ENCODE measurements at regions not wholly inside any gene's neighbourhood (a gene's known extent, or its start where the extent isn't known, plus 50 kb on each side); places are given as distances from the start of the nearest gene placed in this dataset.

- TF ChIP-seq, protein P1, sequence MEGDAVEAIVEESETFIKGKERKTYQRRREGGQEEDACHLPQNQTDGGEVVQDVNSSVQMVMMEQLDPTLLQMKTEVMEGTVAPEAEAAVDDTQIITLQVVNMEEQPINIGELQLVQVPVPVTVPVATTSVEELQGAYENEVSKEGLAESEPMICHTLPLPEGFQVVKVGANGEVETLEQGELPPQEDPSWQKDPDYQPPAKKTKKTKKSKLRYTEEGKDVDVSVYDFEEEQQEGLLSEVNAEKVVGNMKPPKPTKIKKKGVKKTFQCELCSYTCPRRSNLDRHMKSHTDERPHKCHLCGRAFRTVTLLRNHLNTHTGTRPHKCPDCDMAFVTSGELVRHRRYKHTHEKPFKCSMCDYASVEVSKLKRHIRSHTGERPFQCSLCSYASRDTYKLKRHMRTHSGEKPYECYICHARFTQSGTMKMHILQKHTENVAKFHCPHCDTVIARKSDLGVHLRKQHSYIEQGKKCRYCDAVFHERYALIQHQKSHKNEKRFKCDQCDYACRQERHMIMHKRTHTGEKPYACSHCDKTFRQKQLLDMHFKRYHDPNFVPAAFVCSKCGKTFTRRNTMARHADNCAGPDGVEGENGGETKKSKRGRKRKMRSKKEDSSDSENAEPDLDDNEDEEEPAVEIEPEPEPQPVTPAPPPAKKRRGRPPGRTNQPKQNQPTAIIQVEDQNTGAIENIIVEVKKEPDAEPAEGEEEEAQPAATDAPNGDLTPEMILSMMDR (conservative IDR thresholded peaks at IDR 0.05 in 1 of 2, IDR thresholded peaks at IDR 0.05 in 1 of 2; ENCODE audit: extremely low read depth in 1 of 2, insufficient read depth in 1 of 2, low read depth in 1 of 2, low read length in 2 of 2) = no peak
- no peak for TF ChIP-seq EZH2 (IDR thresholded peaks at IDR 0.05; ENCODE audit: borderline replicate concordance, low read length)
Measured at GRCh38 chr3:25107918-25108617, 320.0 kb upstream of the RARB start.

Measured in mammary epithelial cell (primary cell).